ENCODE measurements at regions not wholly inside any gene's neighbourhood (a gene's known extent, or its start where the extent isn't known, plus 50 kb on each side); places are given as distances from the start of the nearest gene placed in this dataset.

GRCh38 chr5:68918306-68918705 is 175.5 kb upstream of the SLC30A5 start:
- Histone ChIP-seq H3K27me3 (ENCODE audit: control insufficient read depth in 2 of 2, insufficient read depth in 2 of 2, low read length in 2 of 2) (no peaks in the 10 kb centered on the region; a peak in 1 of 5 replicates), H3K4me3 (no peak overlapping the region), H3K9ac (ENCODE audit: insufficient read depth in 1 of 2, low read depth in 2 of 2, low read length in 2 of 2) (no peak overlapping the region), H3K4me1 (replicated peaks in 1 of 2; ENCODE audit: control insufficient read depth in 2 of 2, insufficient read depth in 2 of 2, low read length in 2 of 2) (peaks cover 0 to 5% of the 10 kb centered on the region in 2 experiments; a peak in 1 of 5 replicates), H3K79me2 (ENCODE audit: control insufficient read depth, insufficient read depth, low read length) (no peaks in the 10 kb centered on the region), H3K9me1 (ENCODE audit: control insufficient read depth, insufficient read depth, low read length) (no peaks in the 10 kb centered on the region), H4K20me1 (replicated peaks; ENCODE audit: control insufficient read depth, insufficient read depth, low read length) (no peaks in the 10 kb centered on the region), H3K27ac (ENCODE audit: extremely low read depth, low read depth, low read length) (no peak overlapping the region), H3K4me2 (ENCODE audit: insufficient read depth, low read length) (no peak overlapping the region), H2AFZ (ENCODE audit: low read depth, low read length) (no peak overlapping the region), H3K36me3 (ENCODE audit: control insufficient read depth, insufficient read depth, low read length) (no peaks in the 10 kb centered on the region), H3K9me3 (replicated peaks; ENCODE audit: control insufficient read depth, insufficient read depth, low read depth, low read length) (no peaks in the 10 kb centered on the region)
- DNase-seq (ENCODE audit: extremely low read depth in 1 of 4, low spot score in 3 of 4) (no peak), ATAC-seq (no peak), FAIRE-seq (no peak)
- BruUV-seq (replicated peaks) = no TSS peak
- WGBS (ENCODE audit: insufficient coverage, low coverage, missing lambda C conversion rate) = 0% methylated on average over 4 of the region's 4 CpGs
- CTCF ChIA-PET (ENCODE audit: low intra/inter-chr PET ratio) = no interaction called here
- TF ChIP-seq TFAP4 (CRISPR knock-in tag; IDR thresholded peaks at IDR 0.05; ENCODE audit: borderline replicate concordance) (no peak), ZFP91 (CRISPR knock-in tag; IDR thresholded peaks at IDR 0.05) (no peak), BHLHE40 (IDR thresholded peaks at IDR 0.05; ENCODE audit: low read length) (no peak), PRDM10 (IDR thresholded peaks at IDR 0.05; ENCODE audit: partially characterized antibody) (no peak), PREB (CRISPR knock-in tag; IDR thresholded peaks at IDR 0.05) (no peak), ZNF76 (CRISPR knock-in tag; IDR thresholded peaks at IDR 0.05; ENCODE audit: borderline replicate concordance) (no peak), BCL6 (CRISPR knock-in tag; IDR thresholded peaks at IDR 0.05) (no peak), BRF1 (IDR thresholded peaks at IDR 0.05; ENCODE audit: borderline replicate concordance, extremely low read depth, insufficient read length) (no peak)
- POLR2A ChIA-PET = no interaction called here
- intact Hi-C loops (cut with micrococcal nuclease) (no loop called here), in situ Hi-C loops (cut with MboI) (no loop called here)

All from K562 (cell line).